B cell (primary cell): ENCODE measurements at regions not wholly inside any gene's neighbourhood (a gene's known extent, or its start where the extent isn't known, plus 50 kb on each side); places are given as distances from the start of the nearest gene placed in this dataset.

ENCODE experiments used
- ATAC-seq: fragments of 200-7000 bp; cut with Tn5 transposase; one replicate; pipeline ENCODE4 v1.10.0; 2021; ENCODE audit warnings: low read depth, mild to moderate bottlenecking, moderate number of reproducible peaks, moderate library complexity
- CTCF ChIA-PET: fragments of 350-600 bp; sonication (Branson Sonifier 250); formaldehyde crosslinking; loops from one replicate; lab custom pipeline; 2021; ENCODE audit warnings: antibody characterized with exemption, inconsistent platforms; lab: Charles Lee
- POLR2A ChIA-PET: fragments of 350-600 bp; sonication (Branson Sonifier 250); formaldehyde crosslinking; loops from one replicate; lab custom pipeline; 2021; ENCODE audit warnings: antibody characterized with exemption; lab: Charles Lee
- DNase-seq: peaks from one replicate; pipeline ENCODE4 v3.0.0; 2013
- H2AFZ ChIP-seq: 2 replicates; pipeline ENCODE4 v1.6.1; 2012; ENCODE audit warnings: mild to moderate bottlenecking, low read depth, low read length; ENCODE audit not compliant: insufficient read depth, poor library complexity, severe bottlenecking
- H3K27ac ChIP-seq, 2 donors: 1 replicate in 1 of 2; 2 replicates in 1 of 2; pipeline ENCODE4 v1.5.1; 2012 to 2013; ENCODE audit warnings: low read length in 2 of 2, mild to moderate bottlenecking in 2 of 2, moderate library complexity in 1 of 2
- H3K27me3 ChIP-seq, 4 experiments: fragments of 200-600 bp in 1 of 4; sonication (generic) in 1 of 4; replicated peaks in 1 of 4; 1 replicate in 2 of 4; 2 replicates in 2 of 4; pipeline versions ENCODE4 v1.6.1 to v1.7.0; 2013 to 2016; ENCODE audit warnings: low read length in 3 of 4, mild to moderate bottlenecking in 2 of 4, mixed read lengths in 1 of 4, moderate library complexity in 1 of 4; ENCODE audit not compliant: insufficient read depth in 4 of 4, control insufficient read depth in 3 of 4; ENCODE audit errors: control extremely low read depth in 1 of 4
- H3K36me3 ChIP-seq, 2 experiments: replicated peaks in 1 of 2; 1 replicate in 1 of 2; 2 replicates in 1 of 2; pipeline versions ENCODE4 v1.6.1 to v1.7.1; 2013; ENCODE audit warnings: low read length in 1 of 2; ENCODE audit not compliant: insufficient read depth in 2 of 2, control insufficient read depth in 1 of 2; ENCODE audit errors: control extremely low read depth in 1 of 2, extremely low read depth in 1 of 2
- H3K4me1 ChIP-seq, 2 donors: fragments of 200-600 bp in 1 of 2; sonication (generic) in 1 of 2; 1 replicate in 1 of 2; 2 replicates in 1 of 2; pipeline versions ENCODE4 v1.5.1 to v1.6.1; 2013 to 2017; ENCODE audit warnings: low read length in 2 of 2; ENCODE audit not compliant: control insufficient read depth in 2 of 2, insufficient read depth in 2 of 2
- H3K4me2 ChIP-seq: replicated peaks from 2 replicates; pipeline ENCODE3; 2012; ENCODE audit warnings: mild to moderate bottlenecking, low read depth, low read length; ENCODE audit not compliant: poor library complexity, severe bottlenecking
- H3K4me3 ChIP-seq, 5 experiments: fragments of 200-600 bp in 1 of 5; sonication (generic) in 1 of 5; 1 replicate in 3 of 5; 2 replicates in 2 of 5; pipeline versions ENCODE4 v1.5.1 to v1.7.0; 2011 to 2016; ENCODE audit warnings: low read length in 4 of 5, mild to moderate bottlenecking in 4 of 5, low read depth in 2 of 5, control low read depth in 1 of 5, moderate library complexity in 1 of 5; ENCODE audit not compliant: insufficient read depth in 1 of 5; ENCODE audit errors: control extremely low read depth in 1 of 5, extremely low read depth in 1 of 5
- H3K79me2 ChIP-seq: fragments of 200-600 bp; sonication (generic); one replicate; pipeline ENCODE4 v1.6.0; 2016; ENCODE audit warnings: low read length; ENCODE audit not compliant: control insufficient read depth, insufficient read depth
- H3K9ac ChIP-seq: fragments of 200-600 bp; sonication (generic); 2 replicates; pipeline ENCODE4 v1.6.1; 2017; ENCODE audit warnings: mild to moderate bottlenecking, low read length, moderate library complexity
- H3K9me3 ChIP-seq, 3 donors: one replicate each; pipeline versions ENCODE4 v1.6.1 to v1.7.1; 2013; ENCODE audit warnings: low read length in 2 of 3; ENCODE audit not compliant: control insufficient read depth in 2 of 3, insufficient read depth in 1 of 3; ENCODE audit errors: control extremely low read depth in 1 of 3
- H4K20me1 ChIP-seq: 2 replicates; pipeline ENCODE4 v1.6.0; 2012; ENCODE audit warnings: mild to moderate bottlenecking, low read length; ENCODE audit not compliant: insufficient read depth, control insufficient read depth, poor library complexity, severe bottlenecking
- H3K27ac Mint-ChIP-seq: one replicate; pipeline ENCODE4 v1.8.0; 2021; ENCODE audit warnings: mixed read lengths
- H3K27me3 Mint-ChIP-seq: one replicate; pipeline ENCODE4 v1.8.0; 2021; ENCODE audit warnings: mixed read lengths
- H3K4me1 Mint-ChIP-seq: one replicate; pipeline ENCODE4 v1.8.0; 2021; ENCODE audit warnings: mixed read lengths
- H3K4me3 Mint-ChIP-seq: one replicate; pipeline ENCODE4 v1.8.0; 2021; ENCODE audit warnings: mixed read lengths
- H3K9me3 Mint-ChIP-seq: one replicate; pipeline ENCODE4 v1.8.0; 2022; ENCODE audit warnings: mixed read lengths; ENCODE audit not compliant: insufficient read depth
- CTCF ChIP-seq: fragments of 200-600 bp; IDR thresholded peaks from one replicate; pipeline ENCODE4 v1.8.0; 2022; ENCODE audit warnings: antibody characterized with exemption, mild to moderate bottlenecking
- EZH2 ChIP-seq: IDR thresholded peaks from 2 replicates; pipeline ENCODE4 v1.6.1; 2012; ENCODE audit warnings: borderline replicate concordance, low read depth, mild to moderate bottlenecking, moderate library complexity, low read length; ENCODE audit not compliant: insufficient read depth, poor library complexity, severe bottlenecking
- WGBS: methylation state at CpG from one replicate; pipeline ENCODE4 v1.1.5; 2013; ENCODE audit warnings: missing lambda C conversion rate; ENCODE audit not compliant: insufficient coverage; 5-methylcytosine and 5-hydroxymethylcytosine counted together
- intact Hi-C: fragments of 100-400 bp; cut with micrococcal nuclease; formaldehyde crosslinking; loops from one replicate; pipeline ENCODE4 v1.10.0; 2022

GRCh38 chr7:388023-388960 is 98.3 kb downstream of the FOXL3 start:
- H3K27ac Mint-ChIP-seq = no peak overlapping the region
- no peak for DNase-seq
- Histone ChIP-seq H3K79me2 (no peaks in the 10 kb centered on the region), H4K20me1 (no peaks in the 10 kb centered on the region), H3K36me3 (no peaks in the 10 kb centered on the region), H3K9ac (no peak overlapping the region), H3K27ac (no peak overlapping the region), H2AFZ (no peak overlapping the region), H3K9me3 (peaks cover 0 to 60% (median 12%) of the 10 kb centered on the region in 3 donors), H3K4me1 (no peaks in the 10 kb centered on the region), H3K4me3 (no peak overlapping the region), H3K27me3 (no peaks in the 10 kb centered on the region), H3K4me2 (no peak overlapping the region)
- H3K9me3 Mint-ChIP-seq = peaks cover 10% of the 10 kb centered on the region
- WGBS = 92% methylated on average over 39 of the region's 40 CpGs
- H3K27me3 Mint-ChIP-seq = no peaks in the 10 kb centered on the region
- H3K4me3 Mint-ChIP-seq = no peak overlapping the region
- H3K4me1 Mint-ChIP-seq = no peaks in the 10 kb centered on the region
- no peak for TF ChIP-seq CTCF
- no peak for TF ChIP-seq EZH2
- ChIA-PET CTCF (no interaction called here), POLR2A (no interaction called here)
- intact Hi-C loops = no loop called here
- no peak for ATAC-seq

- H3K27me3 Mint-ChIP-seq = no peaks in the 10 kb centered on the region
- TF ChIP-seq EZH2 = no peak
- Histone ChIP-seq H3K4me2 (no peak overlapping the region), H3K4me3 (no peak overlapping the region), H3K79me2 (no peaks in the 10 kb centered on the region), H3K4me1 (no peaks in the 10 kb centered on the region), H3K36me3 (no peaks in the 10 kb centered on the region), H3K9ac (no peak overlapping the region), H2AFZ (no peak overlapping the region), H3K27ac (no peak overlapping the region), H3K27me3 (no peaks in the 10 kb centered on the region), H3K9me3 (peaks cover 0 to 60% (median 5%) of the 10 kb centered on the region in 3 donors), H4K20me1 (no peaks in the 10 kb centered on the region)
- ChIA-PET CTCF (no interaction called here), POLR2A (no interaction called here)
- no peaks in the 10 kb centered on the region for H3K4me1 Mint-ChIP-seq
- intact Hi-C loops = no loop called here
- DNase-seq = no peak
- 94% methylated on average over 31 of the region's 31 CpGs for WGBS
- ATAC-seq = no peak
- H3K4me3 Mint-ChIP-seq = no peak overlapping the region
- no peak overlapping the region for H3K27ac Mint-ChIP-seq
- peaks cover 7% of the 10 kb centered on the region for H3K9me3 Mint-ChIP-seq
Observed at GRCh38 chr7:388961-389701, 99.2 kb downstream of the FOXL3 start.
